Psoas muscle (tissue), 7 donors: ENCODE measurements at regions not wholly inside any gene's neighbourhood (a gene's known extent, or its start where the extent isn't known, plus 50 kb on each side); places are given as distances from the start of the nearest gene placed in this dataset.

Source experiments
- ATAC-seq, 4 donors: fragments of 200-7000 bp; cut with Tn5 transposase; one replicate each; pipeline ENCODE4 v1.9.1; 2020; ENCODE audit warnings: moderate library complexity in 3 of 4, mild to moderate bottlenecking in 2 of 4
- DNase-seq, 2 donors: peaks; one replicate each; pipeline ENCODE4 v3.0.0-alpha.2; 2020
- H3K27ac ChIP-seq: fragments of 200-600 bp; one replicate; pipeline ENCODE4 v1.8.0; 2022
- H3K27me3 ChIP-seq, 3 donors: fragments of 200-600 bp in 1 of 3; one replicate each; pipeline versions ENCODE4 v1.6.1 to v1.8.0; 2013 to 2022; ENCODE audit warnings: low read length in 2 of 3, mild to moderate bottlenecking in 2 of 3, moderate library complexity in 1 of 3; ENCODE audit not compliant: insufficient read depth in 3 of 3
- H3K36me3 ChIP-seq, 2 donors: fragments of 200-600 bp in 1 of 2; one replicate each; pipeline versions ENCODE4 v1.6.1 to v1.8.0; 2013 to 2022; ENCODE audit warnings: low read depth in 1 of 2, mild to moderate bottlenecking in 1 of 2, moderate library complexity in 1 of 2; ENCODE audit not compliant: insufficient read depth in 1 of 2
- H3K4me1 ChIP-seq: fragments of 200-600 bp; one replicate; pipeline ENCODE4 v1.8.0; 2022
- H3K4me3 ChIP-seq: fragments of 200-600 bp; one replicate; pipeline ENCODE4 v1.8.0; 2022; ENCODE audit warnings: mild to moderate bottlenecking
- H3K9me3 ChIP-seq: fragments of 200-600 bp; one replicate; pipeline ENCODE4 v1.8.0; 2022
- WGBS, 3 donors: extraction: QIAGEN DNeasy Blood & Tissue Kit; methylation state at CpG; one replicate each; pipeline versions ENCODE4 v1.1.6 to v1.1.7; 2013; 5-methylcytosine and 5-hydroxymethylcytosine counted together
- intact Hi-C, 2 donors: fragments of 100-400 bp; cut with DNase I; formaldehyde crosslinking; loops; one replicate each; pipeline versions ENCODE4 v1.11.0 to v1.14.2; 2022
- TF ChIP-seq, protein P1 (sequence below): fragments of 200-600 bp; IDR thresholded peaks from one replicate; pipeline ENCODE4 v1.8.0; 2022; ENCODE audit warnings: antibody characterized with exemption
- donor health status: healthy with polysubstance abuse.
- donor health status: DM: no; HTN: no; CAD: no; lungs with moderate emphysema.
- donor health status: Bipolar disorder and iron deficiency.
- donor health status: healthy.
- donor health status: DM: yes; HTN: yes; CAD: no.
- donor health status: DM: no; HTN: no; CAD: no.
- donor health status: DM: yes; HTN: yes; CAD: no.

DNA sequence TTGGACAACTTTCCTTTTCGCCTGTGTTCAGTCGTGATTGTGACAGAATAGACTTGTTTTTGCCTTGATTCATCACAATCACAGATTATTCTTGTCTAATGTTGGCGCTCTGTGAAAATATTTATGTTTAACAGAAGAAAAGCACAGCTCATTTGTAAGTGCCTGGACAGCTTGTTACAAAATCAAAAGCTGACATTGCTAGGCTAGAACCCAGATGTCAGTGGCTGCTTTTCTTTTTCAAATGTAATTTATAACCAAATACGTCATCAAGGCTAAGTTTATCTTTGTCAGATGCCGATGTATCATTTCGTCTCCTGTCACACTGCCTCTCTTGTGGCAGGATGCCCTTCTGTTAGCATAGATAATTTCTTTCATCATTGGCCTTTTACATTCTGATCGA lies 1227.3 kb downstream of the PLA2G4A start:
- intact Hi-C loops: no loop called here
- DNase-seq (no peak), ATAC-seq (no peak)
- H3K4me1 ChIP-seq: no peaks in the 10 kb centered on the region
- H3K27ac ChIP-seq: no peak overlapping the region
- WGBS, 3 donors: 75 to 83% (median 81%) methylated on average over 7 of the region's 7 CpGs
- TF ChIP-seq, protein P1, sequence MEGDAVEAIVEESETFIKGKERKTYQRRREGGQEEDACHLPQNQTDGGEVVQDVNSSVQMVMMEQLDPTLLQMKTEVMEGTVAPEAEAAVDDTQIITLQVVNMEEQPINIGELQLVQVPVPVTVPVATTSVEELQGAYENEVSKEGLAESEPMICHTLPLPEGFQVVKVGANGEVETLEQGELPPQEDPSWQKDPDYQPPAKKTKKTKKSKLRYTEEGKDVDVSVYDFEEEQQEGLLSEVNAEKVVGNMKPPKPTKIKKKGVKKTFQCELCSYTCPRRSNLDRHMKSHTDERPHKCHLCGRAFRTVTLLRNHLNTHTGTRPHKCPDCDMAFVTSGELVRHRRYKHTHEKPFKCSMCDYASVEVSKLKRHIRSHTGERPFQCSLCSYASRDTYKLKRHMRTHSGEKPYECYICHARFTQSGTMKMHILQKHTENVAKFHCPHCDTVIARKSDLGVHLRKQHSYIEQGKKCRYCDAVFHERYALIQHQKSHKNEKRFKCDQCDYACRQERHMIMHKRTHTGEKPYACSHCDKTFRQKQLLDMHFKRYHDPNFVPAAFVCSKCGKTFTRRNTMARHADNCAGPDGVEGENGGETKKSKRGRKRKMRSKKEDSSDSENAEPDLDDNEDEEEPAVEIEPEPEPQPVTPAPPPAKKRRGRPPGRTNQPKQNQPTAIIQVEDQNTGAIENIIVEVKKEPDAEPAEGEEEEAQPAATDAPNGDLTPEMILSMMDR: no peak
- H3K36me3 ChIP-seq: no peaks in the 10 kb centered on the region
- H3K4me3 ChIP-seq: no peak overlapping the region
- H3K9me3 ChIP-seq: no peaks in the 10 kb centered on the region
- no peaks in the 10 kb centered on the region for H3K27me3 ChIP-seq

DNA sequence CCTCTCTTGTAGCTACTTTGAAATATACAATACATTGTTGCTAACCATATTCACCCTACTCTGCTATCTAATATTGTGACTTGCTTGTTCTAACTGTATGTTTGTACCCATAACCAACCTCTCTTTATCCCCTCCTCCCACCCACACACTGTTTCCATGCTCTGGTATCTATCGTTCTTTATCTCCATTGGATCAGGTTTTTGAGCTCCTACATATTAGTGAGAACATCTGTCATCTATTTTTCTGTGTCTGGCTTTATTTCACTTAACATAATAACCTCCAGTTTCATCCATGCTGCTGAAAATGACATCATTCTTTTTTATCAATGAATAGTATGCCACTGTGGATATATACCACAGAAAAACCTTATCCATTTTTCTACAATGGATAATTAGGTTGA lies 1230.1 kb downstream of the PLA2G4A start:
- TF ChIP-seq, protein P1: no peak
- intact Hi-C loops: no loop called here
- Histone ChIP-seq H3K27ac (no peak overlapping the region), H3K4me1 (no peaks in the 10 kb centered on the region), H3K36me3 (no peaks in the 10 kb centered on the region), H3K27me3 (no peaks in the 10 kb centered on the region), H3K9me3 (no peaks in the 10 kb centered on the region), H3K4me3 (no peak overlapping the region)
- WGBS, 3 donors: 54 to 82% (median 65%) methylated on average over 1 of the region's 1 CpG
- ATAC-seq: no peak
- DNase-seq: no peak

DNA sequence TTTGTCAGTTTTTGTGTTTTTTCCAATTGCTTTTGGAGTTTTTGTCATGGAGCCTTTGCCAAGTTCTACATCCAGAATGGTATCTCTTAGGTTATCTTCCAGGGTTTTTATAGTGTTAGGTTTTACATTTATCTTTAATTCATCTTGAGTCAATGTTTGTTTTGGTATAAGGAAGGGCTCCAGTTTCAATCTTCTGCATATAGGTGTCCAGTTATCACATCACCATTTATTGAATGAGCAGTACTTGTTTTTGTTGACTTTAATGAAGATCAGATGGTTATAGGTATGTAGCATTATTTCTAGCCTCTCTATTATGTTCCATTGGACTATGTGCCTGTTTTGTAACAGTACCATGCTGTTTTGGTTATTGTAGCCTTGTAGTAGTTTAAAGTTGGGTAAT lies 1233.1 kb downstream of the PLA2G4A start:
- no peak for ATAC-seq

DNA sequence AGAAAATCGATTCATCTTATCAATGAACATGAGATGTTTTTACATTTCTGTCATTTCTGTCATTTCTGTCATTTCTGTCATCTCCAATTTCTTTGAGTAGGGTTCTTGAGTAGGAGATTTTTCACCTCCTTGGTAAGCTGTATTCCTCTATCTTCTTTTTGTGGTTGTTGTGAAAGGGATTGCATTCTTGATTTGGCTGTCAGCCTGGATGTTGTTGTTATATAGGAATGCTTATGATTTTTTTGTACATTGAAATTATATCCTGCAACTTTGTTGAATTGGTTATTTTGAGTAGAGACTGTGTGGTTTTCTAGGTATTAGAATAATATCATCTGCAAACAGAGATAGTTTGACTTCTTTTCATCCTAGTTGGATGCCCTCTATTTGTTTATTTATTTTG lies 1233.7 kb downstream of the PLA2G4A start:
- no peak overlapping the region for H3K4me3 ChIP-seq
- intact Hi-C loops: no loop called here
- WGBS, 3 donors: 76 to 79% (median 78%) methylated on average over 1 of the region's 1 CpG
- TF ChIP-seq, protein P1: no peak
- no peaks in the 10 kb centered on the region for H3K36me3 ChIP-seq
- DNase-seq (no peak), ATAC-seq (no peak)
- H3K4me1 ChIP-seq: no peaks in the 10 kb centered on the region
- no peaks in the 10 kb centered on the region for H3K9me3 ChIP-seq
- no peak overlapping the region for H3K27ac ChIP-seq
- H3K27me3 ChIP-seq: peaks cover 0 to 3% (median 0%) of the 10 kb centered on the region in 3 donors

More for the DNA sequence above, 1233.1 kb downstream of the PLA2G4A start:
- TF ChIP-seq, protein P1: no peak
- Histone ChIP-seq H3K36me3 (no peaks in the 10 kb centered on the region), H3K9me3 (no peaks in the 10 kb centered on the region), H3K4me3 (no peak overlapping the region), H3K27me3 (peaks cover 0 to 3% (median 0%) of the 10 kb centered on the region in 3 donors), H3K27ac (no peak overlapping the region), H3K4me1 (no peaks in the 10 kb centered on the region)
- intact Hi-C loops: no loop called here
- no peak for DNase-seq

DNA sequence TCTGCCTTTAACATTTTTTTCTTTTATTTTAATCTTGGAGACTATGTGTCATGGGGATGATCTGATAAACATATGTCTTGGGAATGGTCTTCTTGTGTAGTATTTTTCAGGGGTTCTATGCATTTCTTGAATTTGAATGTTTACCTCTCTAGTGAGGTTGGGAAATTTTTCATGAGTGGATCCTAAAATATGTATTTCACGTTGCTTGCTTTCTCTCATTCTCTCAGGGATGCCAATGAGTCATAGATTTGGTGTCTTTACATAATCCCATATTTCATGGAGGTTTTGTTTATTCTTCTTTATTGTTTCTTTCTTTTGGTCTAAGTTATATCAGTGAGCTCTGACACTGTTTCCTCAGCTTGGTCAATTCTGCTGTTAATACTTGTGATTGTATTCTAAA lies 1237.2 kb downstream of the PLA2G4A start:
- Histone ChIP-seq H3K36me3 (no peaks in the 10 kb centered on the region), H3K27ac (no peak overlapping the region), H3K9me3 (peaks cover 6% of the 10 kb centered on the region), H3K4me3 (no peak overlapping the region), H3K4me1 (no peaks in the 10 kb centered on the region), H3K27me3 (peaks cover 0 to 3% (median 0%) of the 10 kb centered on the region in 3 donors)
- intact Hi-C loops: no loop called here
- 63 to 73% (median 67%) methylated on average over 1 of the region's 1 CpG for whole genome bisulfite sequencing, 3 donors
- TF ChIP-seq, protein P1: no peak
- DNase-seq (no peak), ATAC-seq (no peak)
